Mucosa of descending colon (tissue), 3 donors: ENCODE measurements at regions not wholly inside any gene's neighbourhood (a gene's known extent, or its start where the extent isn't known, plus 50 kb on each side); places are given as distances from the start of the nearest gene placed in this dataset.

Experiments
- ATAC-seq: fragments of 200-7000 bp; cut with Tn5 transposase; one replicate; pipeline ENCODE4 v1.9.1; 2020; ENCODE audit warnings: mild to moderate bottlenecking, moderate library complexity
- DNase-seq, 3 donors: peaks; one replicate each; pipeline ENCODE4 v3.0.0-alpha.2; 2020
- H3K36me3 ChIP-seq: fragments of 200-600 bp; one replicate; pipeline ENCODE4 v1.8.0; 2021; ENCODE audit warnings: low read depth, mild to moderate bottlenecking
- H3K4me1 ChIP-seq: fragments of 200-600 bp; one replicate; pipeline ENCODE4 v1.8.0; 2021; ENCODE audit warnings: low read depth, mild to moderate bottlenecking
- H3K4me3 ChIP-seq: fragments of 200-600 bp; one replicate; pipeline ENCODE4 v1.8.0; 2021; ENCODE audit warnings: mild to moderate bottlenecking
- H3K9me3 ChIP-seq: fragments of 200-600 bp; one replicate; pipeline ENCODE4 v1.8.0; 2021; ENCODE audit warnings: mild to moderate bottlenecking
- CTCF ChIP-seq: fragments of 200-600 bp; IDR thresholded peaks from one replicate; pipeline ENCODE4 v1.8.0; 2022; ENCODE audit warnings: antibody characterized with exemption, mild to moderate bottlenecking
- intact Hi-C, 2 donors: fragments of 100-400 bp; cut with DNase I in 1 of 2; cut with micrococcal nuclease in 1 of 2; formaldehyde crosslinking; loops; one replicate each; pipeline versions ENCODE4 v1.11.0 to v1.11.1; 2022; cut with DNase I, micrococcal nuclease
- donor health status: DM: no; HTN: no; CAD: no; lungs with moderate emphysema.
- donor health status: DM: no; HTN: no; CAD: no.
- donor health status: DM: no; HTN: yes; CAD: no.

GRCh38 chr12:104816845-104817503 lies 141.1 kb downstream of the SLC41A2 start:
- no peak for TF ChIP-seq CTCF
- DNase-seq: no peak

GRCh38 chr12:104815935-104816334 lies 142.2 kb downstream of the SLC41A2 start:
- intact Hi-C loops: no loop called here
- no peak for TF ChIP-seq CTCF
- no peaks in the 10 kb centered on the region for H3K36me3 ChIP-seq
- no peaks in the 10 kb centered on the region for H3K9me3 ChIP-seq
- H3K4me3 ChIP-seq: no peak overlapping the region
- H3K4me1 ChIP-seq: no peaks in the 10 kb centered on the region
- no peak for DNase-seq
- ATAC-seq: no peak

More at GRCh38 chr12:104816845-104817503, 141.1 kb downstream of the SLC41A2 start:
- H3K4me3 ChIP-seq: no peak overlapping the region
- H3K4me1 ChIP-seq: no peaks in the 10 kb centered on the region
- intact Hi-C loops: no loop called here
- H3K36me3 ChIP-seq: no peaks in the 10 kb centered on the region
- ATAC-seq: no peak
- H3K9me3 ChIP-seq: no peaks in the 10 kb centered on the region

GRCh38 chr12:104814944-104815343 lies 143.1 kb downstream of the SLC41A2 start:
- H3K36me3 ChIP-seq: no peaks in the 10 kb centered on the region
- intact Hi-C loops: no loop called here
- H3K4me1 ChIP-seq: no peaks in the 10 kb centered on the region
- H3K4me3 ChIP-seq: no peak overlapping the region
- ATAC-seq (no peak), DNase-seq (no peak)
- no peak for TF ChIP-seq CTCF
- no peaks in the 10 kb centered on the region for H3K9me3 ChIP-seq
